HG03196 (cell line): ENCODE measurements at regions not wholly inside any gene's neighbourhood (a gene's known extent, or its start where the extent isn't known, plus 50 kb on each side); places are given as distances from the start of the nearest gene placed in this dataset.
"Not testable (repeated sequence)": the region's sequence is repeated elsewhere in the genome, so short reads cannot be mapped to it uniquely, and the experiment has no call there.

Experiments
- ATAC-seq: cut with Tn5 transposase; IDR thresholded peaks from one replicate; pipeline ENCODE4 v1.9.1; 2021; ENCODE audit not compliant: unreplicated experiment

DNA sequence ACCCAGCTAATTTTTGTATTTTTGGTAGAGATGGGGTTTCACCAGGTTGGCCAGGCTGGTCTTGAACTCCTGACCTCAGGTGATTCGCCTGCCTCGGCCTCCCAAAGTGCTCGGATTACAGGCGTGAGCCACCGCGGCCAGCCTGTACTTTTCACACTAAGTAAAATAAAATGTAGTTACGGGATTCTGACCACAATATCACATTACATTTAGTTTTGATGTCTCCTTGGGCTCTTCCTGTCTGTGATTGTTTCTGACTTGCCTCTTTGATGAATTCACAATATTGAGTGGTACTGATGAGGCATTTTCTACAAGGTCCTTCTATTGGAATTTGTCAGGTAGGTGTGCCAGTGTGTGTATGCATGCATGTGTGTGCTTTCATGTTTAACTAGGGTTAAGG is 658.6 kb upstream of the TMEM132C start:
- not testable (repeated sequence) for ATAC-seq

DNA sequence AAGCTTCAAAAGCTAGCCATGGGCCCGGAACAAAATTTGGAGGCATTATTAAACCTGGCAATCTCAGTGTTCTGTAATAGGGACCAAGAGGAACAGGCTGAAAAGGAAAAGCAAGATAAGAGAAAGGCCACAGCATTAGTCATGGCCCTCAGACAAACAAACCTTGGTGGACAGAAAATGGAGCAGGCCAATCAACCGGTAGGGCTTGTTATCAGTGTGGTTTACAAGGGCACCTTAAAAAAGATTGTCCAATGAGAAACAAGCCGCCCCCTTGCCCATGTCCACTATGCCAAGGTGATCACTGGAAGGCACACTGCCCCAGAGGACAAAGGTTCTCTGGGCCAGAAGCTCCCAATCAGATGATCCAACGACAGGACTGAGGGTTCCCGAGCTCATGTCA is 653.9 kb upstream of the TMEM132C start:
- no peak for ATAC-seq

DNA sequence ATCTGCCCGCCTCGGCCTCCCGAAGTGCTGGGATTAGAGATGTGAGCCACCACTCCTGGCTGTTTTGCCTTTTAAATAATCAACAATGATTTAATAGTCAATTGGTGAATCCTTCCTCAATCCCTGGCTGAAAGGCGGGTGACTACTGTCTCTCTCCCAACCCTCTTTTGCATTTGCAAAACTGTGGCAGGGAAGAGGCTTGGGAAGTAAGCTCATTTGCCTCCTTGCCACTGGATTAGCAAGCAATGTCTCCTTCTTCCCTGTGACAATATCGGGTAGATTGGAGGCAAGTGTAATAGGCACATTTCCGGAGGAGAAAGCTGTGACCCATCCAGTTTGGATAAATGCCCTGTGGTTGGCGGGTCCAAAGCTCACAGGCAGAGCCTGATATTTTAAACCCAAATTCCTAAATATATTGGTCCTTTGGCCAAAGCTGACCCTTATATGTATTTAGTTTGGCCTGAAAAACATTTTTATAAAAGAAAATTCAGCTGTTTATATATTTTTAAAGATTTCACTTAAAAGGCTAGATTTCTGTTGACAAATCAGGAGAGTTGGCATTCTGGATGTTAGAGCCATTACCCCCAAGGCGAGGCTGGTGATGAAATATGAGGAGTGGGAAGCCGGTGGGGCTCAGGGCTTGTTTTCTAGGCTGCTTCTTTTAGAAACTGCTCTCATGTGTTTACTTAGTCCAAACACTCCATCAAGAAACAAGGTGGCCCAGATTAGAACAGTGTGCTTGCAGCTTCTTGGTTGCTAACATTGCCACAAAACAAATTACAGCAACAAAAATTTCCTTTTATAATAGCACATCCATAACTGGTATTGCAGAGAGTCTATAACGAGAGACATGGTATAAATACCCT is 646.9 kb upstream of the TMEM132C start:
- no peak for ATAC-seq

DNA sequence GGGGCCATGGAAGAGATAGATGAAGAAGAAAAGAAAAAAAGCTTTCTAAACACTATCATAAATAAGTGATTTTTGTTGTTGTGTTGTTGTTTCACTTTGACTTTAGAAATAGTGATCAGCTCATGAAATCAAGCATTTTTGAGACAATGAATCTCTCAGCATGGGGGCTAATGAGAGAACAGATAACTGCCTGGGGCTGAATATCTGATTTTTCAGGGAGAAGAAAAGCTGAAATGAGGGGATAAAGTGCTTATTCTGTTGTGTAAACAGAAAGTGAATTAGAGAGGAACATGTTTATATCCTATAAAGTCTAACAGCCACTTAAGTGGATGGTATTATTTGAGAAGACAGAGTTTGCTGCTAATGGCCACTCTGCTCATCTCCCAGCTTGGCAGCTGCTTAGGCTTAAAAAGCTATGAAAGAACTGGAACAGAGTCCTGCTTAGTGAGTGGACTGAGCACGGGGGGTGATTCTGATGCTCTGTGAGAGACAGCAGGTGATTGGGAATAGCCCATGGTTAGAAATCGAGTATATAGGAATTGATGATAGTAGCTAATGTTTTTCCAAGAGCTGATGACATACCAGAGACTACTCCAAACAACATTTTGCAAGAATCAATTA is 646.1 kb upstream of the TMEM132C start:
- no peak for ATAC-seq

DNA sequence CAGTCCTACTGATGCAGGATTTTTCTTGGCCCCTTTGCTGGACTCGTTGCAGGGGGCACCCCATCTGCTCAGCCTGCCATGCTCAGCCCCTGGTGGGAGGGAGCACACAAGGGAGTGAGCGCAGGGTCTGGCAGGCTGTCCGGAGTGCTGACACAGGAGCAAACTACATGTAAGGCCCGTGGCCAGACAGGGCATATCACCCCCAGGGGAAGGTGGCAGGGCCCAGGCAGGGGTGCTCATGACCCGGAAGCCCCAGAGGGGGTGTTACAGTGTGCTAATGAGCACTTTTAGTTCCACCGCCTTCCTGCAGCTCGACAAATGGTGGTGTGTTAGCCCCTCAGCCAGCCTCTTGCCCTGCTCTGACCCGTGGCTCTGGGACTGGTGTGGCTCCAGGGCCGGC is 645.6 kb upstream of the TMEM132C start:
- ATAC-seq: no peak

DNA sequence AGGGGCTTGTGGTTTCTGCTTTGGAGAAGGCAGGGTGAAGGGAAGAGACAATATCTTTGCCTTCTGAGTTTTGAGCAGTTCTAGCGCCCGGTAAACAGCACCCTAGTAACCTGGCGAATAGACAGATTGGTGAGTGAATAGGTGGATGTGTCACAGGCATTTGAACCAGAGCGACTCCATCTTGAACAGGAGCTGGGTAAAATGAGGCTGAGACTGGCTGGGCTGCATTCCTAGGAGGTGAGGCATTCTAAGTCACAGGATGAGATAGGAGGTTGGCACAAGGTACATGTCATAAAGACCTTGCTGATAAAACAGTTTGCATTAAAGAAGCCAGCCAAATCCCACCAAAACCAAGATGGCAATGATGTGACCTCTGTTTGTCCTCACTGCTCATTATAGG is 643.6 kb upstream of the TMEM132C start:
- no peak for ATAC-seq

DNA sequence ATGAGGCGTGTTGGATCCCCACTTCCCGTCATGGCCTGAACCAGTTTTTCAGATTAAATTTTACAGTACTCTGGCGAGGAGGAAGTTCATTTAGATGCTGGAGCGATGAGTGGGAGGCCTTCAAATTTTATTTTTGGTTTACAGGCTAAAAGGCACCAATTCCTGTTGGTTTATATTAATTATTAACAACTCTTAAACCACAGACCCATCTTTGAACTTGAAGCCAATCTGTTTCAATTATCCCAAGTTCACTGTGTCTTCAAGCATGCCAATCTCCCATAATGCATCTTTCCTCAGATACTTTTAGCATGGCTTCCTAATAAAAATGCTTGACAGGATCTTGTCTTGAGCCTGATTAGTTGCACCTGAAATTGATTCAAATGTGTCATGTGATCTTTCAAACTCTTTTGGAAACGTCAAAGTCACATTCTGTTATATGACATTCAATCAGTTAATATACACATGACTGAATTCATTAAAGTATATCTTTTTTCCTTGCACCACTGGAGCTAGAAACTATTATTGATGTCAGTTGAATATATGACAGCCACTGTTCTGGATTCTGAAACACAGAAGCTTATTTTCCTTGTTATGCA is 641.7 kb upstream of the TMEM132C start:
- no peak for ATAC-seq

DNA sequence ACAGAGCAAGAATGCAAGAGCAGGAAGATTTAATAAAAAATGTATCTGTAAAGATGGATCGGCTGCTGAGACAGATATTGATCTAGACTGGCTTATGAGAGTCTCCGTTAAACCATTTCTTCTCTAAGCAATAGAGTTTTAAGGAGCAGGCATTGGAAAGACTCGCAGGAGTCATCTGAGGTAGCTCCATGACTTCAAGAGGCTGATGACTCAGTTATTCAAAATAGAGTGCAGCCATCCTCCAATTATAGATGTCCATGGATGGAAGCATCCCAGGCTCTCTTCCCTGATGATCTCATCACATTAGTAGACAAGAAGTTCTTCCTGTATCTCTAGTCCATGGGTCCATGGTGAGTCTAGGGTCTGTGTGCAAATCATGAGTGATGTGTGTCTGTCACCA is 638.3 kb upstream of the TMEM132C start:
- ATAC-seq: no peak

DNA sequence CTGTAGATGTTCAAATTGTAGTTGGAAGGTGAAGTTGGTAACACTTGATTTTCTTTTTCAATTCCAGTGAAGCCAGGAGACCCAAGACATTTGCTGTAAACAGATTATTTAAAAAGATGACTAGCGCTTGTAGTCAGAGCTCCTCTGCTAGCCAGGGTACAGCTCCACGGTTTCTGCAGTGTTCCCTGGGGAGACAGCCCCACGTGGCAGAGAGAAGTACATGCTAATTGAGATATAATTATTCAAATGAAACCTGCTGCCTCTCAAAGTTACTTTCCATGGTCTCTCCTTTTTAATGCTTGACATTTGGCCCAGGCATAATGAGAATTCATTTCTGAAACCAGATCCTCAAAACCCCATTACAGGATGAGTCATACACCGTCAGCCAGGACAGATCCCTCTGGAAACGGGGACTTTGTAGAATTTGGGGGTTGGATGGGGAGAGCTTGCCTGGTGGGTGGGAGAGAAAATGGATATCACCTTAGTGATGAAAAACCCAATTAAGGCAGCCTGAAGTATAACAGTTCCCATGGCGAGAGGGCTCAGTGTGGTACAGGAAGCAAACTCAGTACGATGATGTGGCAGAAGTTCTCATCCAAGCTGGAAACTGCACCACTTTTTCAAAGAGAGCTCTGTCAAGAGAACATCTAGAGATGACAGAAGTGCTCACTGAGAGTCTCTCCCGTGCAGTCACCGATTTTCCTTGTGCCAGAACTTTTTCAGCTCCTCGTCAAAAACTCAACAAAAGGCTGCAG is 637.7 kb upstream of the TMEM132C start:
- ATAC-seq: no peak

DNA sequence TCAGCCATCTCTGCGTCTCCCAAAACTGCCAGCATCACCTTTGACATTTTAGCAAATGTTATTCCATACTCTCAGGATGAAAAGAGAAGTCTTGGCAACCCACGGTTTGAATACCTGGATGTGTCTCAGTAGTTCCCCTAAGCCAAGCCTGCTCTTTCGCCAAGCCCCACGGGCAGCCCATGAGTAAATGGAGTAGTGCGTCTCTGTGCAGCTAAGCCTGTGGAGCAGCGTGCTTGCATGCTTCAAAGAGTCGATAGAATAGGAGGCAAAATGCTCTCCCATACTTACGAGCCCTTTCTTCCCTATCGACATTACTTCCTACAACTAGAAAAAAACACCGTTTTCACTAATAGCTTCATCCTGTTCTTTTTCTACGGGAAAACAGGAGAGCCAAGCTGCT is 634.5 kb upstream of the TMEM132C start:
- ATAC-seq: no peak

DNA sequence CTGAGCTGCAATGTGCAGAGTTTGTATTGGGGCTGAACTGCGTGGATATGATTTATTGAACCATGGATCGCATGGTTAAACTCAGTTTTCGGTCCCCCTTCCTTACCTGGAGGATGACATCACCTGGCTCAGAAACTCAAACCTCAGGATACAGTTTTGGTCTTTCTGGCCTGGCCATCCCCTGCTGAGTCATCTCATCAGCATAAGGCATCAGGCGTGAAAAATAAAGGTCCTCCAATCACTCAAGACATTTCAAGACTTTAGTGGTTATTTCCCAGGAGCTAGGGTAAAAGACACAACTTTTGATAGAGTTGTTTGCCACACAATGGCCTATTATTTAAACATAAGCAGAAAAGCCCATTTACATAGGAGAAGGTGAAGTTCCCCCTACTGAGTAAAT is 631.1 kb upstream of the TMEM132C start:
- no peak for ATAC-seq

DNA sequence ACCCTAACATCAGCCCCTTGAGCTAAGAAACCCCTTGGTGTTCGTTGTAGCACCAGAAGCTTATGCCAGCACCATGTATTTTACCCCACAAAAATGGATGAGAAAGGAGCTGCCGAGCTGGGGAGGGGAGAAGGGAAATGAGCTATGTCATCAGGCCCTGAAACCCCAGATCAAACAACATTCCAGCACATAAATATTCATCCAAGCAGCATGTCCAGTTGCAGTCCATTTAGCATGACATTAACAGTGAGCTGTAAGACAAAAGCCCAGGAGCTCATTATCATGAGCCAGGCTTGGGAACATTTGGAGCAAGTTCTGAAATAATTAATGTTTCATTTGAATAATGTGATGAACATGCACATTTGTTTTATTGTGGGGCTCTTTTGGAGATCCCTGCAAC is 630.1 kb upstream of the TMEM132C start:
- ATAC-seq: no peak

DNA sequence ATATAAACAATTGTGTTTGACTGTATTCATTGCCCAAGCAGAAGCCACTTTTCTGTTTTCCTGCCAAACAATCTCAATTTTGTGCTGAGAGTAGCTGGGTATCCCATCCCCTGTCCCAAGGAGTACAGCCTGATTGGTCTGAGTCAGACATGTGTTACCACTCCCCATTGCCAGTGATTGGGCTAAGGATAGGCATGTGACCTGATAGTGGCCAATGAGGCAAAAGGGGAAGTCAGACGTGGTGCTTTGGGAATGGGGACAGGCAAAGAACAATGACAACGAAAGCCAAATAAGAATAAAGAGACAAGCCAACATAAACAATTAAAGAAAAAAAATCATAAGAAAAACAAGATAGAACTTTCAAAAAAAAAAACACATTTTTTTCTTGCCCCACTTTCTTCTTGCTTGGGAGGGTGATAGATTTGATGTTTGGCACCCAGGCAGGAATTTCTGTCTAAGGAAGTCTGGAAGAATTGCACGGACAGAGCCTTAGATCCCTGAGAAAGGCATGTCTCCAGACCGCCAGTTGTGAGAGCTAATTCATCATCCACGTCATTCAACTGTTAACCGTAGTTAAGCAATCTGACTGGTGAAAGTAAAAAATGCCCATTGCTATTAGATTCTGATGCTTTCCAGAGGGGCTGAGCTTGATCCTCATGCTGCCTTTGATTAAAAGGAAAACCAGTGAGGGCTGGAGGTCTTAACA is 626.6 kb upstream of the TMEM132C start:
- ATAC-seq: no peak

DNA sequence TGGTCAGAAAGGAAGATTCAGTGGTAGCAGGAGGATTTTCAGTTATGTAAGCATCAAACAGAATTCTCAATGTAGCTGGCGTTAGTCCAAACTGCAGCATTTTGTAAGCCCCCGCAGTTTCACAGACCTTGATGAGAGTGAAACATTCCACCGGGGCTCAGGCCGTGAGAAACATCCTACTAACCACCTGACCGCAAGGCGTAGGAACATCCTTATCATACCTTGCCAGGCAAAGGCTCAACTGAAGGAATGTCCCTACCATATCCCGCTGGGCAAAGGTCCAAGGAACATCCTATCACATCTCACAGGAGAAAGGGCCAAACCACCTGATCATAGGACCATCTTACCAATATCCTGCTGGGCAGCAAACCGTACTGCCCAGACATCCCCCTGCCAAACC is 624.8 kb upstream of the TMEM132C start:
- ATAC-seq: no peak

DNA sequence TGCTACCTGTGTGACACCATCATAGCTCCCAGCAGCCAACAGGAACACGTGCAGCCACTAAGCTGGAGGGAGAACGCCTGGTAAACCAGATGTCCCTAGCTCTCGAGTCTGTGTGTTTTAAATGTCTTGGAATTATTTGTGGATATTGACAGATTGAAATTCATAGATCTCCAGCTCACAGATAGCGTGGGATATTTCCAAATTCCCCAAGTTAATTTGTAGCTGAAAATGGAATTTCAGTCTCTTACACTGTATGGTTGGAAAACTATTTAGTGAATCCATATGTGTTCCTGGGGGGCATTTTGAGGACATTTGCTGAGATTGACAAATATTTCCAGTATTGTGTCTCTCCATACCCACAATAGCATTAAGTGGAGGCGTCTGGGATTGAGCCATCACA is 618.6 kb upstream of the TMEM132C start:
- ATAC-seq: no peak

DNA sequence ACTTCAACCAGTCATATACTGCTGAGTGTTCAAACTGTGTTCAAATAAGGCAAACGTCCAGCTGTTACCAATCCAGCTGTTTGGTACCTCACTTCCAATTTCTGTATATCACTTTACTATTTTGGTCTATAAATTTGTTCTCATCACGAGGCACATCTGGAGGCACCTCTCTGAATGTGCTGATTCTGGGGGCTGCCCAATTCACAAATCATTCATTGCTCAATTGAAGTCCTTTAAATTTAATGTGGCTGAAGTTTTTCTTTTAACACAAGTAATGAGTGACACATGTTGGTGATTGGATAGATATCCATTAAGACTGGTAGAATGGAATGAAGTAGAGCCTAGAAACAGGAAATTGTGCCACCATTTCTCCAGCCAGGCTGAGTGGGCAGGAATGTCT is 617.0 kb upstream of the TMEM132C start:
- ATAC-seq: no peak

DNA sequence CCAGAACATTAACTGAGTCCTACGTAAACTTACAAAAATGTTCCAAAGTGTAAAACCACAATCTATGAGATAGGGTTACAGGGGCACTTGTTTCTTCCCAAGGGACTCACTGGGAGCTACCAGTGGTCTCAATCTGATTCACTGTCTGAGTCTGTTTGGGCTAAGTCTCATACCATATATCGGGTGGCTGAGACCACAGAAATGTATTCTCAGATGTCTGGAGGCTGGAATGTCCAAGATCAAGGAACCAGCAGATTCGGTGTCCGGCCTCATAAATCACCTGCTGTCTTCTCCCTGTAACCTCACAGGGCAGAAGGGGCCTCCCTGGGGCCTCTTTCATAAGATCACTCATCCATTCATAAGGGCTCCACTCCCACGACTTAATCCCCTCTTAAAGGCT is 616.3 kb upstream of the TMEM132C start:
- no peak for ATAC-seq

DNA sequence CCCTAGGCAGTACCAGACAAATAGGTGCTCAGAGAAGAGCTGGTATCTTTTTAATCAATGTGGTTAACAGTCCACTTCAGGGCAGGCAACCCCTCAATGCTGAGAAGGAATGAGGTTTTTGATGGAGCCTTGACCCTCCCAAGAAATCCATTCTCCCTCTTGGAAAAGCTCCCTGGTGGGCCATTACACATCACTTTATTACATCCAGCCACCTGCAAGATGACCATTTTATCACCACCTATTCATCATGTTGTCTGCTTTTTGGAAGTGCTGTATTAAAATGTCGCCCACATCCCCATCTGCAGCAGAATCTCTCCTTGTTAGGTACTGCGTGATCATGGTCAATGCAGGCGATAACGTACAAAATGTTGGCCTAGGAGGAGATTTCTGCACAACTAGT is 614.7 kb upstream of the TMEM132C start:
- no peak for ATAC-seq

DNA sequence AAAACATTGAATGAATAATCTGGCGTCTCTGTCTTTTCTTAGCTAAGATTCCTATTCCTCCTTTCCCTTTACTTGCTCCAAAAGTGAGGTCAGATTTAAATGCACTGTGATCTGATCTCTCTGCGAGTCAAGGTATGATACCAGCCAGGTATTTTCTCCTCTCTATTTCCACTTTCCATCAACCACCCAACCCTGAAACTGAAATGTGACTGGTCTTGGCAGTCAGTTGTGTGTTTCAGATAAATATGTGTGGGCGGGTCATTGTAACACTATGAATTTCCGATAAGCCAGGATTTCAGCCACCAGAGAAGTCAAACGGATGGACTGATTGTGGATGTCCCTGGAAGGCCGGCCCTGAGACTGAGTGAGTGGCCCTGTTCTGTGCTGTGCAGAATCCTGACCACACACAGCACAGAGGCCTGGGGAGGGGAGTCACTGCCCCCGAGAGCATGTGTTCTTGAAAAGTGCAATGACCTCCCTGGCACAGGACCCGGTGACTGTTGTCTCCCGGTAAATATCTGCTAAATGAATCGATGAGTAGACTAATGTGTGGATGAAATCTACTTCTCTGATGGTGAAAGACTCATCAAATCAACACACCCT is 612.5 kb upstream of the TMEM132C start:
- no peak for ATAC-seq

DNA sequence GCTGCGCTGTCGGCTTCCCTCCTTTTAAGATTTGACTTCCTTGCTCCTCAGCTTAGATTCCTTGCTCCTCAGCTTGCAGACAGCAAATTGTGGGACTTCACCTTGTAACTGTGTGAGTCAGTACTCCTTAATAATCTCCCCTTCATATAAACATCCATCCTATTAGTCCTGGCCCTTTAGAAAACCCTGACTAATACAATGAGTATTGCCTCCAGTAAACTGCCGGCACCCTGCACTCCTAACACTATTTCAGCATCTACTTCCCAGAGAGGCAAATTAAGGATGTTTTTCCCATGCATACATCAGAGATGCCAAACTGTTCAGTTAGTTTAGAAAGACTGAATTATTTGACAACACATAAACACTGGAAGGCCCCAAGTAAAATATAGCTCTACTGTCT is 611.3 kb upstream of the TMEM132C start:
- ATAC-seq: no peak

DNA sequence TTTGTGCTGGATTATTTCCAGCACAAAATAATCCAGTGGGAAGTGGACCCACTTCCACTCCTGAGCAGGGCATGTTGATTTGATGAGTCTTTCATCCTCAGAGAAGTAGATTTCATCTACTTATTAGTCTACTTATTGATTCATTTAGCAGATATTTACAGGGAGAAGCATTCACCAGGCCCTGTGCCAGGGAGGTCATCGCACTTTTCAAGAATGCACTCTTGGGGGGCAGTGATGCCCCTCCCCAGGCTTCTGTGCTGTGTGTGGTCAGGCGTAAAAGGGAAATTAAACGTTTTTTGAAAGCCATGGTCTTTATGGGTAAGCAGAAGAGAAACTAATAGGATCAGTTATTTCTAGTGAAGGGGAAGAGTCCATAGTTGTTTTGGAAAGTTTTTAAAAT is 610.7 kb upstream of the TMEM132C start:
- no peak for ATAC-seq
